Astrocyte (in vitro differentiated cells and primary cell): ENCODE measurements at regions not wholly inside any gene's neighbourhood (a gene's known extent, or its start where the extent isn't known, plus 50 kb on each side); places are given as distances from the start of the nearest gene placed in this dataset.
A peak's percentile ranks its signal among the peaks of the same experiment; 100 is the strongest.

Experiments used
- DNase-seq: peaks from one replicate; pipeline ENCODE4 v3.0.0-alpha.2; 2010; ENCODE audit warnings: low read depth
- FAIRE-seq: peaks from 2 replicates; lab custom pipeline; 2011; peaks lifted over from hg19 to GRCh38; lab: Jason Lieb, UNC
- H2AFZ ChIP-seq: 2 replicates; pipeline ENCODE4 v1.6.0; 2012; ENCODE audit warnings: low read depth, low read length, inconsistent platforms
- H3K27ac ChIP-seq: 2 replicates; pipeline ENCODE4 v1.5.1; 2011; ENCODE audit warnings: low read depth, low read length, inconsistent platforms
- H3K27me3 ChIP-seq: 2 replicates; pipeline ENCODE4 v1.6.0; 2011; ENCODE audit warnings: low read length, inconsistent platforms; ENCODE audit not compliant: insufficient read depth
- H3K36me3 ChIP-seq: 2 replicates; pipeline ENCODE4 v1.5.1; 2011; ENCODE audit warnings: low read length, inconsistent platforms; ENCODE audit not compliant: insufficient read depth
- H3K4me1 ChIP-seq: 2 replicates; pipeline ENCODE4 v1.5.1; 2011; ENCODE audit warnings: low read length, inconsistent platforms; ENCODE audit not compliant: insufficient read depth
- H3K4me2 ChIP-seq: 2 replicates; pipeline ENCODE4 v1.6.0; 2012; ENCODE audit warnings: low read length, inconsistent platforms
- H3K4me3 ChIP-seq: 2 replicates; pipeline ENCODE4 v1.5.1; 2011; ENCODE audit warnings: low read depth, mild to moderate bottlenecking, low read length, inconsistent platforms; ENCODE audit not compliant: insufficient read depth
- H3K79me2 ChIP-seq: 2 replicates; pipeline ENCODE4 v1.6.0; 2012; ENCODE audit warnings: mild to moderate bottlenecking, low read length, inconsistent platforms; ENCODE audit not compliant: insufficient read depth
- H3K9ac ChIP-seq: 2 replicates; pipeline ENCODE4 v1.6.0; 2012; ENCODE audit warnings: mild to moderate bottlenecking, low read length, inconsistent platforms
- H3K9me3 ChIP-seq: 2 replicates; pipeline ENCODE4 v1.5.1; 2012; ENCODE audit warnings: low read depth, mild to moderate bottlenecking, low read length, inconsistent platforms; ENCODE audit not compliant: insufficient read depth
- H4K20me1 ChIP-seq: 2 replicates; pipeline ENCODE4 v1.6.0; 2012; ENCODE audit warnings: low read length, inconsistent platforms; ENCODE audit not compliant: insufficient read depth
- H3K27ac Mint-ChIP-seq: one replicate; pipeline ENCODE4 v1.8.0; 2021; ENCODE audit warnings: mild to moderate bottlenecking, mixed read lengths; ENCODE audit not compliant: unreplicated experiment
- H3K27me3 Mint-ChIP-seq: one replicate; pipeline ENCODE4 v1.8.0; 2021; ENCODE audit warnings: low read depth, mixed read lengths; ENCODE audit not compliant: unreplicated experiment
- H3K36me3 Mint-ChIP-seq: one replicate; pipeline ENCODE4 v1.8.0; 2021; ENCODE audit warnings: low read depth, mixed read lengths; ENCODE audit not compliant: unreplicated experiment
- H3K4me1 Mint-ChIP-seq: one replicate; pipeline ENCODE4 v1.8.0; 2021; ENCODE audit warnings: low read depth, mixed read lengths; ENCODE audit not compliant: unreplicated experiment
- H3K4me3 Mint-ChIP-seq: one replicate; pipeline ENCODE4 v1.8.0; 2021; ENCODE audit warnings: mild to moderate bottlenecking, moderate library complexity, mixed read lengths; ENCODE audit not compliant: unreplicated experiment
- H3K9me3 Mint-ChIP-seq: one replicate; pipeline ENCODE4 v1.8.0; 2021; ENCODE audit warnings: mild to moderate bottlenecking, mixed read lengths; ENCODE audit not compliant: unreplicated experiment
- CTCF ChIP-seq: IDR thresholded peaks from 2 replicates; pipeline ENCODE4 v1.5.1; 2011; ENCODE audit warnings: low read depth, mild to moderate bottlenecking, inconsistent platforms, low read length, moderate library complexity; ENCODE audit not compliant: insufficient read depth
- EZH2 ChIP-seq: IDR thresholded peaks from 2 replicates; pipeline ENCODE4 v1.6.1; 2012; ENCODE audit warnings: mild to moderate bottlenecking, low read length, inconsistent platforms; ENCODE audit not compliant: insufficient read depth

DNA sequence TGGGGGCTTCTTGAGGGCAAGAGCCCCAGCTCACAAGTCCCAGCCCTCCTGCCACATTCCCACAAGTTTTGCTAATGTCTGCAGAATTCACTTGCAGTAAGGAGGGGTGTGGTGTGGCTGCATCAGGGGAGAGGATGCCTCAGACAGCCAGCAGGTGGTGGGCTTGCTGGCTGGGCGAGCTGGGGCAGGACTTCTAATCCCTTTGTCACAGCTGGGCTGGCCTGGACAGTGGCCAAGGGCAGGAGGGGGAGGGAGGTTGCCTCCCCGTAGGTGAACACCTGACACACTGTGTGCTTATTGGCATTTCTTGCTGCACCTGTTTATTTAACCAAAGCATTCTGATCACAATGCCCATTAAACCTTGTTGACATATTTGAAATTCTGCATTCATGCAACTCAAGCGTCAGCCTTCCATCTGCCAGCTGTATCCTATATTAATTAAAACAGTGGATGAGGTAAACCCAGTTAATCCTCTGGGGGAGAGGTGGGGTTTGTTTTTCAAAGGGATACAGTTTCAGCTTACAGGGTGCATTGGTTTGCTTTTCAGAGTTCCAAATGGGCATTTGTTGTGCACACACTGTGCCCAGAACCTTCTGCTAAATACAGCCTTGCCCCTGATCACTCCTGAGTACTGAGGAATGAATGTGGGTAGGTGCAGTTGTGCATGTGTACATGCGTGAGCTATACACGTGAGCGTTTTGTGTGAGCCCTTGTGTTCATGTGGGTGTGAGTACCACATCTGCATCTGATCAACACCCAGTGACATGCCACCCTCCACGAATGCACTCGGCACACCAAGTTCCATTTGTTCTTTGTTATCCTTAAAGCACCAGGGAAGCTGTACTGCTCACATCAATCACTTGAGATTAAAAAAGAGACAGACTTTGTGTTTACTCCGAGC, 268.7 kb downstream of the XXYLT1 start:
- DNase-seq (no peak), FAIRE-seq (no peak)
- Histone ChIP-seq H2AFZ (no peak overlapping the region), H3K4me2 (no peak overlapping the region), H3K9ac (no peak overlapping the region), H3K79me2 (no peaks in the 10 kb centered on the region), H3K36me3 (no peaks in the 10 kb centered on the region), H3K4me1 (no peaks in the 10 kb centered on the region), H3K9me3 (no peaks in the 10 kb centered on the region), H3K4me3 (no peak overlapping the region), H4K20me1 (no peaks in the 10 kb centered on the region), H3K27ac (no peak overlapping the region), H3K27me3 (peaks cover 53% of the 10 kb centered on the region)
- H3K4me1 Mint-ChIP-seq = peaks cover 3% of the 10 kb centered on the region
- no peaks in the 10 kb centered on the region for H3K36me3 Mint-ChIP-seq
- peaks cover 9% of the 10 kb centered on the region for H3K9me3 Mint-ChIP-seq
- H3K27ac Mint-ChIP-seq = no peak overlapping the region
- H3K27me3 Mint-ChIP-seq = peaks cover 75% of the 10 kb centered on the region
- TF ChIP-seq EZH2 (no peak), CTCF (peak; percentile 18)
- no peak overlapping the region for H3K4me3 Mint-ChIP-seq

GRCh38 chr3:195003006-195003892, 267.7 kb downstream of the XXYLT1 start:
- Histone ChIP-seq H3K27ac (no peak overlapping the region), H3K9ac (no peak overlapping the region), H3K4me1 (no peaks in the 10 kb centered on the region), H3K4me2 (no peak overlapping the region), H2AFZ (no peak overlapping the region), H3K36me3 (no peaks in the 10 kb centered on the region), H3K27me3 (peaks cover 60% of the 10 kb centered on the region), H3K79me2 (no peaks in the 10 kb centered on the region), H4K20me1 (no peaks in the 10 kb centered on the region), H3K4me3 (no peak overlapping the region), H3K9me3 (no peaks in the 10 kb centered on the region)
- FAIRE-seq (no peak), DNase-seq (no peak)
- Mint-ChIP-seq H3K27ac (no peak overlapping the region), H3K4me3 (no peak overlapping the region), H3K36me3 (no peaks in the 10 kb centered on the region), H3K27me3 (peaks cover 80% of the 10 kb centered on the region), H3K4me1 (peaks cover 3% of the 10 kb centered on the region), H3K9me3 (peaks cover 12% of the 10 kb centered on the region)
- TF ChIP-seq CTCF = no peak
- TF ChIP-seq EZH2 = no peak
